K562 (cell line): ENCODE measurements at regions not wholly inside any gene's neighbourhood (a gene's known extent, or its start where the extent isn't known, plus 50 kb on each side); places are given as distances from the start of the nearest gene placed in this dataset.
"Not testable (repeated sequence)": the region's sequence is repeated elsewhere in the genome, so short reads cannot be mapped to it uniquely, and the experiment has no call there.

Experiments used
- ATAC-seq: fragments of 200-7000 bp; cut with Tn5 transposase; 3 replicates; pipeline ENCODE4 v1.9.1; 2020; ENCODE audit warnings: moderate library complexity
- BruUV-seq: library from RNA; stranded (reverse); fragments of 400-500 nt; replicated peaks from 2 replicates; lab custom pipeline; 2021; lab: Mats Ljungman, UMichigan
- CTCF ChIA-PET: fragments of 300-600 bp; formaldehyde crosslinking; extraction: SDS; loops from one replicate; lab custom pipeline; 2021; ENCODE audit warnings: low intra/inter-chr PET ratio; lab: Yijun Ruan, JAX
- POLR2A ChIA-PET: fragments of 300-600, 350-650 bp; sonication (Branson Sonifier 250); formaldehyde crosslinking; extraction: SDS; loops from one replicate; lab custom pipeline; 2021; ENCODE audit warnings: antibody characterized with exemption, inconsistent platforms; lab: Yijun Ruan, JAX
- DNase-seq, 4 experiments: peaks; one replicate each; pipeline versions ENCODE4 v3.0.0 to v3.0.0-alpha.2; 2011 to 2018; ENCODE audit warnings: low spot score in 3 of 4, mixed read lengths in 3 of 4; ENCODE audit errors: extremely low read depth in 1 of 4
- FAIRE-seq: peaks from 2 replicates; lab custom pipeline; 2011; peaks lifted over from hg19 to GRCh38; lab: Jason Lieb, UNC
- H2AFZ ChIP-seq: 2 replicates; pipeline ENCODE4 v1.6.0; 2011; ENCODE audit warnings: low read depth, low read length, control low read depth, inconsistent platforms
- H3K27ac ChIP-seq: fragments of 200-600 bp; 3 replicates; pipeline ENCODE4 v1.8.0; 2011; ENCODE audit warnings: low read depth, mild to moderate bottlenecking, control low read depth, inconsistent platforms, low read length, moderate library complexity, mixed read lengths; ENCODE audit errors: extremely low read depth
- H3K27me3 ChIP-seq, 2 experiments: fragments of 300-600 bp in 1 of 2; 2 replicates in 1 of 2; 3 replicates in 1 of 2; pipeline versions ENCODE4 v1.6.0 to v1.8.0; 2011; ENCODE audit warnings: inconsistent platforms in 2 of 2, low read length in 2 of 2, mild to moderate bottlenecking in 1 of 2, mixed read lengths in 1 of 2, moderate library complexity in 1 of 2; ENCODE audit not compliant: control insufficient read depth in 2 of 2, insufficient read depth in 2 of 2
- H3K36me3 ChIP-seq: fragments of 300-600 bp; 3 replicates; pipeline ENCODE4 v1.8.0; 2011; ENCODE audit warnings: mild to moderate bottlenecking, low read length, inconsistent platforms; ENCODE audit not compliant: control insufficient read depth, insufficient read depth
- H3K4me1 ChIP-seq, 2 experiments: fragments of 200-600 bp in 1 of 2; replicated peaks in 1 of 2; 2 replicates in 1 of 2; 3 replicates in 1 of 2; pipeline versions ENCODE4 v1.5.1 to v1.8.0; 2011; ENCODE audit warnings: inconsistent platforms in 2 of 2, low read length in 2 of 2, mild to moderate bottlenecking in 1 of 2, mixed read lengths in 1 of 2, moderate library complexity in 1 of 2; ENCODE audit not compliant: control insufficient read depth in 2 of 2, insufficient read depth in 2 of 2
- H3K4me2 ChIP-seq: 2 replicates; pipeline ENCODE4 v1.6.1; 2011; ENCODE audit warnings: low read length, control low read depth, inconsistent platforms, mixed read lengths; ENCODE audit not compliant: insufficient read depth
- H3K4me3 ChIP-seq: fragments of 200-600 bp; sonication (generic), shearing (Covaris generic); 2 replicates; pipeline ENCODE4 v1.5.1; 2016; ENCODE audit warnings: control low read depth, inconsistent platforms
- H3K79me2 ChIP-seq: fragments of 200-600 bp; 3 replicates; pipeline ENCODE4 v1.8.0; 2011; ENCODE audit warnings: low read length, inconsistent platforms; ENCODE audit not compliant: control insufficient read depth, insufficient read depth
- H3K9ac ChIP-seq, 2 experiments: 2 replicates each; pipeline versions ENCODE4 v1.6.0 to v1.6.1; 2011; ENCODE audit warnings: low read depth in 2 of 2, low read length in 2 of 2, control low read depth in 1 of 2, inconsistent platforms in 1 of 2, mild to moderate bottlenecking in 1 of 2, mixed read lengths in 1 of 2; ENCODE audit not compliant: insufficient read depth in 1 of 2
- H3K9me1 ChIP-seq: one replicate; pipeline ENCODE4 v1.6.0; 2011; ENCODE audit warnings: inconsistent platforms, mild to moderate bottlenecking, low read length, moderate library complexity; ENCODE audit not compliant: control insufficient read depth, insufficient read depth
- H3K9me3 ChIP-seq: replicated peaks from 2 replicates; pipeline ENCODE4 v1.5.1; 2011; ENCODE audit warnings: low read depth, low read length, inconsistent platforms; ENCODE audit not compliant: control insufficient read depth, insufficient read depth
- H4K20me1 ChIP-seq: replicated peaks from 2 replicates; pipeline ENCODE4 v1.6.1; 2011; ENCODE audit warnings: low read length, inconsistent platforms, mixed read lengths; ENCODE audit not compliant: control insufficient read depth, insufficient read depth
- ARID1B ChIP-seq: fragments of 450-650 bp; IDR thresholded peaks from 2 replicates; pipeline ENCODE4 v1.6.1; 2016; ENCODE audit warnings: antibody characterized with exemption, mild to moderate bottlenecking, inconsistent platforms
- DDX20 ChIP-seq: fragments of 450-650 bp; IDR thresholded peaks from 2 replicates; pipeline ENCODE4 v1.6.1; 2016; ENCODE audit warnings: missing genetic modification characterization, low read depth, mild to moderate bottlenecking, missing compliant biosample characterization, moderate library complexity
- FOXK1 ChIP-seq: sonication (generic); formaldehyde crosslinking; IDR thresholded peaks from 2 replicates; pipeline ENCODE4 v1.8.0; 2022; ENCODE audit warnings: missing genetic modification reagents, mild to moderate bottlenecking, borderline replicate concordance
- XRCC3 ChIP-seq: fragments of 450-650 bp; IDR thresholded peaks from 2 replicates; pipeline ENCODE4 v1.6.1; 2017; ENCODE audit warnings: mild to moderate bottlenecking, moderate library complexity
- XRCC5 ChIP-seq: fragments of 200-400 bp; formaldehyde crosslinking; IDR thresholded peaks from 2 replicates; pipeline ENCODE4 v1.6.1; 2017; ENCODE audit warnings: low read depth, mild to moderate bottlenecking, low read length
- ZNF133 ChIP-seq: fragments of 250-450 bp; sonication (Bioruptor Pico); IDR thresholded peaks from 2 replicates; pipeline ENCODE4 v1.4.0; 2020; ENCODE audit warnings: mild to moderate bottlenecking
- WGBS: fragments of 100-300 bp; shearing (Covaris generic); methylation state at CpG from one replicate; pipeline ENCODE4 v1.1.6; 2016; ENCODE audit warnings: low coverage, mixed read lengths; ENCODE audit not compliant: insufficient coverage; ENCODE audit errors: missing lambda C conversion rate; 5-methylcytosine and 5-hydroxymethylcytosine counted together
- in situ Hi-C: fragments of 300-500 bp; cut with MboI; formaldehyde crosslinking; loops from 4 replicates; pipeline ENCODE4 v1.15.0; 2018; ENCODE audit warnings: inconsistent platforms, mixed read lengths
- intact Hi-C: fragments of 100-400 bp; cut with micrococcal nuclease; formaldehyde crosslinking; loops from 2 replicates; pipeline ENCODE4 v1.14.2; 2022
- TF ChIP-seq, protein P1 (sequence below): fragments of 450-650 bp; IDR thresholded peaks from 2 replicates; pipeline ENCODE4 v1.6.1; 2016

DNA sequence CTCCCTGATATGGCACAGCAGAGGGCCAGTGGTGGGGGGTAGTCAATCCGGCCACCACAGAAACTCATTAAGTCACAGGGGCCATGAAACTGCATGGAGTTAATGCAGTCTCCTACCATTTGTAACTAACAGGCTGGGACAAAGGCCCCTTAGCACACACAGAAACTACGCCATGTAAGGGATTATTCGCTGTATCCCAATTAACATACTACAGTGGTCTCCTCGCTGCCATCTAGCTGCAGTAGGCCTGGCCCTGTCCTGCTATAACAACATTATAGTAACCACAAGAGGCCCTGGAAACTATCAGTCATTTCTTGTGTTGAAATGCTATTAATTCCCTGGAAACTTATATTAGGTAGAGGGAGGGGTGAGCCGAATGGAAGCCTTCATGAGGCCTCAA, 72.3 kb upstream of the CCN2 start:
- ATAC-seq, result no peak
- H2AFZ ChIP-seq, result no peak overlapping the region

DNA sequence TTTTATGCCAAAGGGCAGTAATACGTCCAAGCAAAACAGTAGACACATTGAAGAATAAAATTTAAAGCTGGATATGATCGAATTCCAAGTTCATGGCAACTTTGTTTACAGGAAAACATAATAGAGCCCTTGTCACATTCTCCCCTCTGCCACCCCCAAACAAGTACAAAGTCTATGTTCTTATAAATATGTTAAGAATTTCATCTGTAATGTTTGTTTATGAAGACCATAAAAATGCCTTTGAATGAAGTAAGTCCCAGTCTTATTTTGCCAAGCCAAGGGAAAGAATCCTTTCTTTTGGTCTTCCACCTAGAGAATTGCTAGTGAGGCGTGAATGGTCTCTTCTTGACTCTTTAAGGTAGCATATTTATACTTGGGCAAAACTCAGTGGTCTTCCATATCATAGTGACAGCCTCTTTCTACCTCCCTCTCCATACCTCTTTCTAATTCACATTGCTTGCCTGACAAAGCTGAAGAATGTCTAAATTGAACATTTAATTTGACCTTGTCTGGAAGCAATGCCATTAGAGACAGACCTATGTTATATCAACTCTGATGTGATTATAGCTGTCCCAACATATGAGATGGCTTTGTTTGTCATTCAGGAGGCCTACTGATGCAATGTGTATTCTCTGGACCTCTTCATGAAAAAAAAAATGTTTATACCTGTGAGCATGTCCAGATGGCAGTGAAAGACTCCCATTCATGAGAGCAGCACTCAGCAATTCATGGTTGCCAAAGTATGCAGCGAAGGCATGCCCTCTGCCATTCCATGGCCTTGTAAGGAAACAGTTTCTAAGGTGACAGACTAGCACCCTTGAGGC, 70.6 kb upstream of the CCN2 start:
- Histone ChIP-seq H3K9me1 (no peaks in the 10 kb centered on the region), H3K27ac (no peak overlapping the region), H3K4me1 (no peaks in the 10 kb centered on the region), H4K20me1 (no peaks in the 10 kb centered on the region), H3K9ac (no peak overlapping the region), H3K4me3 (no peak overlapping the region), H3K27me3 (no peaks in the 10 kb centered on the region), H2AFZ (no peak overlapping the region), H3K36me3 (no peaks in the 10 kb centered on the region), H3K79me2 (no peaks in the 10 kb centered on the region), H3K9me3 (no peaks in the 10 kb centered on the region), H3K4me2 (no peak overlapping the region)
- TF ChIP-seq DDX20, result no peak
- no peak for TF ChIP-seq XRCC5
- TF ChIP-seq ARID1B, result no peak
- no peak for ATAC-seq
- intact Hi-C loops, result no loop called here
- DNase-seq, result no peak
- FAIRE-seq, result no peak
- 3% methylated on average over 4 of the region's 4 CpGs for WGBS
- in situ Hi-C loops, result no loop called here
- POLR2A ChIA-PET, result no interaction called here
- CTCF ChIA-PET, result no interaction called here
- BruUV-seq, result no TSS peak

More for the DNA sequence above, 72.3 kb upstream of the CCN2 start:
- Histone ChIP-seq H3K9me3 (no peaks in the 10 kb centered on the region), H3K27me3 (no peaks in the 10 kb centered on the region), H3K9ac (no peak overlapping the region), H3K4me2 (no peak overlapping the region), H3K4me3 (no peak overlapping the region), H3K9me1 (no peaks in the 10 kb centered on the region), H3K4me1 (no peaks in the 10 kb centered on the region), H3K79me2 (no peaks in the 10 kb centered on the region), H4K20me1 (no peaks in the 10 kb centered on the region), H3K36me3 (no peaks in the 10 kb centered on the region), H3K27ac (no peak overlapping the region)
- DNase-seq, result no peak
- BruUV-seq, result no TSS peak
- FAIRE-seq, result no peak
- WGBS, result 0% methylated on average over 5 of the region's 5 CpGs
- in situ Hi-C loops (no loop called here), intact Hi-C loops (no loop called here)
- TF ChIP-seq ZNF133 (CRISPR knock-in tag) (no peak), XRCC3 (no peak), FOXK1 (CRISPR knock-in tag) (no peak)
- TF ChIP-seq, protein P1, sequence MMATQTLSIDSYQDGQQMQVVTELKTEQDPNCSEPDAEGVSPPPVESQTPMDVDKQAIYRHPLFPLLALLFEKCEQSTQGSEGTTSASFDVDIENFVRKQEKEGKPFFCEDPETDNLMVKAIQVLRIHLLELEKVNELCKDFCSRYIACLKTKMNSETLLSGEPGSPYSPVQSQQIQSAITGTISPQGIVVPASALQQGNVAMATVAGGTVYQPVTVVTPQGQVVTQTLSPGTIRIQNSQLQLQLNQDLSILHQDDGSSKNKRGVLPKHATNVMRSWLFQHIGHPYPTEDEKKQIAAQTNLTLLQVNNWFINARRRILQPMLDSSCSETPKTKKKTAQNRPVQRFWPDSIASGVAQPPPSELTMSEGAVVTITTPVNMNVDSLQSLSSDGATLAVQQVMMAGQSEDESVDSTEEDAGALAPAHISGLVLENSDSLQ, result no peak
- CTCF ChIA-PET, result no interaction called here
- POLR2A ChIA-PET, result no interaction called here

DNA sequence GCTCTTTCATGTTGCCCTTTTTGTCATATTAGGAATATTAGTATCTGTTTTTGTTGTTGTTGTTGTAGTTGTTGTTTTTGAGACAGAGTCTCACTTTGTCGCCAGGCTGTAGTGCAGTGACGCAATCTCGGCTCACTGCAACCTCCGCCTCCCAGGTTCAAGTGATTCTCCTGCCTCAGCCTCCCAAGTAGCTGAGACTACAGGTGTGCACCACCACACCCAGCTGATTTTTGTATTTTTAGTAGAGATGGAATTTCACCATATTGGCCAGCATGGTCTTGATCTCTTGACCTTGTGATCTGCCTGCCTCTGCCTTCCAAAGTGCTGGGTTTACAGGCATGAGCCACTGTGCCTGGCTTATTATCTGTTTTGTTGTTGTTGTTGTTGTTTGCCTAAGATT, 69.7 kb upstream of the CCN2 start:
- FAIRE-seq, intact Hi-C loops, BruUV-seq, H3K36me3 ChIP-seq, H3K27ac ChIP-seq, in situ Hi-C loops, H3K4me2 ChIP-seq, H3K9ac ChIP-seq, H3K9me3 ChIP-seq, H3K9me1 ChIP-seq, H3K79me2 ChIP-seq, ATAC-seq, H3K27me3 ChIP-seq, POLR2A ChIA-PET, DNase-seq, H4K20me1 ChIP-seq, H3K4me1 ChIP-seq, H3K4me3 ChIP-seq, CTCF ChIA-PET, H2AFZ ChIP-seq: not testable (repeated sequence)
- WGBS, result 0% methylated on average over 4 of the region's 4 CpGs
